ENCODE measurements at regions not wholly inside any gene's neighbourhood (a gene's known extent, or its start where the extent isn't known, plus 50 kb on each side); places are given as distances from the start of the nearest gene placed in this dataset.

GRCh38 chr6:95496769-95497426 is 80.4 kb upstream of the MANEA start:
- ChIA-PET CTCF (no interaction called here), POLR2A (no interaction called here)
- H3K4me1 Mint-ChIP-seq, result 0 out of 2 replicates have a peak, but pooled peaks cover 3% of the 10 kb centered on the region
- peaks cover 16% of the 10 kb centered on the region for H3K9me3 Mint-ChIP-seq
- H3K4me3 Mint-ChIP-seq, result no peak overlapping the region
- no peaks in the 10 kb centered on the region; the same call in 1 of the 2 replicates for H3K27me3 Mint-ChIP-seq (ENCODE audit: low read depth)
- ATAC-seq, result no peak
- no peak overlapping the region for H3K27ac Mint-ChIP-seq
- no peak for DNase-seq (ENCODE audit: low spot score)
- H3K36me3 Mint-ChIP-seq, result peaks cover 14% of the 10 kb centered on the region
- TF ChIP-seq ESRRA (CRISPR knock-in tag; IDR thresholded peaks at IDR 0.05; ENCODE audit: borderline replicate concordance) (no peak), GRHL2 (CRISPR knock-in tag; IDR thresholded peaks at IDR 0.05; ENCODE audit: insufficient replicate concordance, severe bottlenecking) (no peak), CDX4 (CRISPR knock-in tag; IDR thresholded peaks at IDR 0.05; ENCODE audit: borderline replicate concordance) (no peak), MLX (CRISPR knock-in tag; IDR thresholded peaks at IDR 0.05) (no peak), SMAD4 (CRISPR knock-in tag; IDR thresholded peaks at IDR 0.05) (no peak), ATF2 (CRISPR knock-in tag; IDR thresholded peaks at IDR 0.05; ENCODE audit: borderline replicate concordance, low read depth) (no peak), CREB1 (CRISPR knock-in tag; IDR thresholded peaks at IDR 0.05) (no peak), KAT7 (CRISPR knock-in tag; IDR thresholded peaks at IDR 0.05; ENCODE audit: borderline replicate concordance) (no peak), JUN (CRISPR knock-in tag; IDR thresholded peaks at IDR 0.05) (no peak), ZNF396 (CRISPR knock-in tag; IDR thresholded peaks at IDR 0.05; ENCODE audit: borderline replicate concordance) (no peak), ZNF121 (CRISPR knock-in tag; IDR thresholded peaks at IDR 0.05) (no peak), ZSCAN18 (CRISPR knock-in tag; IDR thresholded peaks at IDR 0.05) (no peak), CTCF (IDR thresholded peaks at IDR 0.05) (no peak), ZNF281 (CRISPR knock-in tag; IDR thresholded peaks at IDR 0.05) (no peak), ATF3 (CRISPR knock-in tag; conservative IDR thresholded peaks at IDR 0.05) (no peak), ZNF219 (CRISPR knock-in tag; IDR thresholded peaks at IDR 0.05; ENCODE audit: borderline replicate concordance) (no peak), ZNF317 (CRISPR knock-in tag; IDR thresholded peaks at IDR 0.05; ENCODE audit: borderline replicate concordance, low read depth) (no peak), ARID4B (CRISPR knock-in tag; IDR thresholded peaks at IDR 0.05; ENCODE audit: borderline replicate concordance) (no peak), ZNF416 (CRISPR knock-in tag; IDR thresholded peaks at IDR 0.05) (no peak), AR (CRISPR knock-in tag; IDR thresholded peaks at IDR 0.05) (no peak)

Data from WTC11 (cell line).